ENCODE measurements at regions not wholly inside any gene's neighbourhood (a gene's known extent, or its start where the extent isn't known, plus 50 kb on each side); places are given as distances from the start of the nearest gene placed in this dataset.

DNA sequence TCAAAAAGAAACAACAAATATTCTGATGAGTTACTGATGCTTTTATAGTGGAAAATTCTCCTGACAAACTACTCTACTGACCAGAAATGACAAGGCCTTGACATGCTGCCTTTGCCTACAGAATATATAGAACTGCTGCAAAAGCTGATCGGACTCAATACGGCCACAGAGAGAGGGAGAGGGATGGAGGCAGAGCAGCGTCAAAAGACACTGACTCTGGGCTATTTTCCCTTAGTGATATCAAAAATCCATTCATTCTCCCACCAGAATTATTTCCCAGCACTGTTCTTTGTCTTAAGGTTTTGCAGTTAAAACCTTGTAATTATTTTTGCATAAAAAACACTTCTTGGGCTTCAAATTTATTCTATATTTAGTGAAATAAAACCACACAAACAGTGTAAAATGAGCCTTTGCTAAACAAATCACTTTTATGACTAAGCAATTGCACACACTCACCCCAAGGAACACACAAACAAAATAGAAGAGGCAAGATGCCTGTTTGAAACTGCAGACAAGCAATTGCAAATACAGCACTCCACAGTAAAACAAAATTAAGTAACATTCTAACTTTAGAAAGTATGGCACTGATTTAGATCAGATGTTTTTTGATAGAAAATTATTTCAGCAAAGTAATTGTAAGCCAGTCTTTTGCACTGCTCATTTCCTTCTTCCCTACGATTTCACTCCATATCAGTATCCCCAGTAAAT lies 1036.4 kb downstream of the ADGRL2 start:
- TF ChIP-seq EP300 (IDR thresholded peaks at IDR 0.05) (no peak), POLR2A (IDR thresholded peaks at IDR 0.05) (no peak)
- TF ChIP-seq, protein P1, sequence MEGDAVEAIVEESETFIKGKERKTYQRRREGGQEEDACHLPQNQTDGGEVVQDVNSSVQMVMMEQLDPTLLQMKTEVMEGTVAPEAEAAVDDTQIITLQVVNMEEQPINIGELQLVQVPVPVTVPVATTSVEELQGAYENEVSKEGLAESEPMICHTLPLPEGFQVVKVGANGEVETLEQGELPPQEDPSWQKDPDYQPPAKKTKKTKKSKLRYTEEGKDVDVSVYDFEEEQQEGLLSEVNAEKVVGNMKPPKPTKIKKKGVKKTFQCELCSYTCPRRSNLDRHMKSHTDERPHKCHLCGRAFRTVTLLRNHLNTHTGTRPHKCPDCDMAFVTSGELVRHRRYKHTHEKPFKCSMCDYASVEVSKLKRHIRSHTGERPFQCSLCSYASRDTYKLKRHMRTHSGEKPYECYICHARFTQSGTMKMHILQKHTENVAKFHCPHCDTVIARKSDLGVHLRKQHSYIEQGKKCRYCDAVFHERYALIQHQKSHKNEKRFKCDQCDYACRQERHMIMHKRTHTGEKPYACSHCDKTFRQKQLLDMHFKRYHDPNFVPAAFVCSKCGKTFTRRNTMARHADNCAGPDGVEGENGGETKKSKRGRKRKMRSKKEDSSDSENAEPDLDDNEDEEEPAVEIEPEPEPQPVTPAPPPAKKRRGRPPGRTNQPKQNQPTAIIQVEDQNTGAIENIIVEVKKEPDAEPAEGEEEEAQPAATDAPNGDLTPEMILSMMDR (IDR thresholded peaks at IDR 0.05), result no peak
